ENCODE measurements at regions not wholly inside any gene's neighbourhood (a gene's known extent, or its start where the extent isn't known, plus 50 kb on each side); places are given as distances from the start of the nearest gene placed in this dataset.

GRCh38 chr2:225104971-225105370, 62.7 kb upstream of the DOCK10 start:
- H2BK5ac ChIP-seq (ENCODE audit: insufficient read length, low read length), result no peak overlapping the region
- no peak overlapping the region for H2BK20ac ChIP-seq (ENCODE audit: low read depth, low read length, poor library complexity, severe bottlenecking)
- no peak overlapping the region for H3K9ac ChIP-seq (ENCODE audit: extremely low read depth, insufficient read length, low read length)
- H3K79me2 ChIP-seq (ENCODE audit: insufficient read depth, low read length), result no peaks in the 10 kb centered on the region
- Mint-ChIP-seq H3K9me3 (no peaks in the 10 kb centered on the region), H3K4me1 (peaks cover 8 to 9% of the 10 kb centered on the region in 2 experiments), H3K27ac (no peak overlapping the region), H3K4me3 (no peak overlapping the region), H3K36me3 (ENCODE audit: insufficient read depth in 1 of 3, low read depth in 3 of 3) (no peaks in the 10 kb centered on the region), H3K27me3 (ENCODE audit: low read depth) (no peaks in the 10 kb centered on the region)
- no peak for TF ChIP-seq CTCF (conservative IDR thresholded peaks at IDR 0.05)
- no peaks in the 10 kb centered on the region for H3K79me1 ChIP-seq (ENCODE audit: insufficient read depth, low read depth, low read length, poor library complexity, severe bottlenecking)
- no peak overlapping the region for H2AFZ ChIP-seq (ENCODE audit: low read length)
- H4K5ac ChIP-seq (ENCODE audit: insufficient read length, low read depth, low read length), result no peak overlapping the region
- no peak overlapping the region for H3K23ac ChIP-seq (ENCODE audit: insufficient read length, low read depth, low read length)
- no peaks in the 10 kb centered on the region for H3K27me3 ChIP-seq (ENCODE audit: insufficient read depth, low read length)
- H4K20me1 ChIP-seq (ENCODE audit: control insufficient read depth, insufficient read depth, insufficient read length), result no peaks in the 10 kb centered on the region
- H4K91ac ChIP-seq (ENCODE audit: insufficient read length, low read depth, low read length), result no peak overlapping the region
- no peak for DNase-seq
- no peak overlapping the region for H3K4ac ChIP-seq (ENCODE audit: low read depth, low read length)
- no peaks in the 10 kb centered on the region for H3K23me2 ChIP-seq (ENCODE audit: insufficient read length, low read depth, low read length, poor library complexity, severe bottlenecking)
- H3K14ac ChIP-seq (ENCODE audit: insufficient read depth, low read length), result no peak overlapping the region
- H3K4me1 ChIP-seq (ENCODE audit: insufficient read depth, low read length), result peaks cover 3% of the 10 kb centered on the region; the same call in 1 of the 2 replicates
- H3T11ph ChIP-seq (ENCODE audit: low read length), result no peak overlapping the region
- no peak overlapping the region for H3K4me2 ChIP-seq (ENCODE audit: insufficient read depth, insufficient read length, low read length)
- no peak overlapping the region for H3K27ac ChIP-seq (ENCODE audit: insufficient read length, low read depth, low read length)
- H3K56ac ChIP-seq (ENCODE audit: insufficient read length, low read depth, low read length), result no peak overlapping the region
- no peak overlapping the region for H2BK15ac ChIP-seq (ENCODE audit: low read depth, low read length)
- H3K9me3 ChIP-seq (ENCODE audit: control insufficient read depth, low read depth, low read length), result no peaks in the 10 kb centered on the region
- H2BK120ac ChIP-seq (ENCODE audit: low read depth, low read length, poor library complexity, severe bottlenecking), result no peak overlapping the region
- no CpG with 5 or more reads among the region's 3 CpGs for WGBS (ENCODE audit: extremely low coverage, insufficient read length, low lambda C conversion rate)
- H4K8ac ChIP-seq (replicated peaks; ENCODE audit: insufficient read length, low read depth, low read length), result no peak overlapping the region
- H2BK12ac ChIP-seq (ENCODE audit: insufficient read length, low read depth, low read length), result no peak overlapping the region
- H3K18ac ChIP-seq (ENCODE audit: insufficient read length, low read depth, low read length), result no peak overlapping the region
- no peak overlapping the region for H2AK5ac ChIP-seq (ENCODE audit: insufficient read length, low read length)
